ENCODE measurements at regions not wholly inside any gene's neighbourhood (a gene's known extent, or its start where the extent isn't known, plus 50 kb on each side); places are given as distances from the start of the nearest gene placed in this dataset.

GRCh38 chr11:45005106-45005505 is 54.4 kb upstream of the TP53I11 start:
- TF ChIP-seq CTCF (IDR thresholded peaks at IDR 0.05) (no peak), POLR2A (IDR thresholded peaks at IDR 0.05) (no peak), EP300 (IDR thresholded peaks at IDR 0.05) (no peak)

Data from ovary (tissue), 3 donors.